Peyer's patch (tissue), 4 donors: ENCODE measurements at regions not wholly inside any gene's neighbourhood (a gene's known extent, or its start where the extent isn't known, plus 50 kb on each side); places are given as distances from the start of the nearest gene placed in this dataset.

Experiments
- POLR2A ChIP-seq, 2 donors: fragments of 450-650 bp; IDR thresholded peaks; one replicate each; pipeline ENCODE4 v1.5.1; 2017; ENCODE audit warnings: antibody characterized with exemption in 2 of 2, mild to moderate bottlenecking in 2 of 2, moderate library complexity in 2 of 2
- TF ChIP-seq, protein P1 (sequence below), 6 experiments: fragments of 450-650 bp in 4 of 6; fragments of 200-600 bp in 2 of 6; sonication (generic) in 1 of 6; IDR thresholded peaks; one replicate each; pipeline ENCODE4 v1.5.1; 2017 to 2019; ENCODE audit warnings: antibody characterized with exemption in 6 of 6, mild to moderate bottlenecking in 3 of 6, moderate library complexity in 1 of 6

DNA sequence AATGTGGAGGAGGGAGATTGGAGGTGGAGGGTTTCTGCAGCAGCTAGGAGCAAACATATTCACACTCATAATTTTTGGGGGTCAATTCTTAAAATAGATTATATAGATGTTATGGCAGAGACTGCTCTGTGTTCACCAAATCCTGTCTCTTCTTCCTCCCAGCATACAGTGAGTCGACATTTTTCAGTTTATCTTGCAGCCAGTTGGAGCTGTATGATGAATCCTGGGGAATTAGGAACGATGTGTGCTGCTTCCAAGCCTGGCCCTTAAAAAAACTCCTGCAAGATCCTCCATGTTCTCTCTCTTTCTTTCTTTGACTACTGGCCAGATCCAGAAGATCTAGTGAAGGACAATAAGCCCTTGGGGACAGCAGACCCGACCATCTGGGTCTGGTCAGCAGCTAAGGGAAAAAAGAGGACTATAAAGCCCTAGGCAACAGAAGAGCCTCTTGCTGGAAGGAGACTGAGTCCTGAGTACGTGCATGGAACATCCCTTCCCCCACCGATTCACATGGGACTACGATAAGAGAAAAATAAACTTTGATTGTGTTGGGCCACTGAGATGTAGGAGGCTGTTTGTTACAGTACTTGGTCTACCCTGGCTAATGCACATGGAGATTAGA lies 55.8 kb upstream of the POMP start:
- TF ChIP-seq, protein P1, sequence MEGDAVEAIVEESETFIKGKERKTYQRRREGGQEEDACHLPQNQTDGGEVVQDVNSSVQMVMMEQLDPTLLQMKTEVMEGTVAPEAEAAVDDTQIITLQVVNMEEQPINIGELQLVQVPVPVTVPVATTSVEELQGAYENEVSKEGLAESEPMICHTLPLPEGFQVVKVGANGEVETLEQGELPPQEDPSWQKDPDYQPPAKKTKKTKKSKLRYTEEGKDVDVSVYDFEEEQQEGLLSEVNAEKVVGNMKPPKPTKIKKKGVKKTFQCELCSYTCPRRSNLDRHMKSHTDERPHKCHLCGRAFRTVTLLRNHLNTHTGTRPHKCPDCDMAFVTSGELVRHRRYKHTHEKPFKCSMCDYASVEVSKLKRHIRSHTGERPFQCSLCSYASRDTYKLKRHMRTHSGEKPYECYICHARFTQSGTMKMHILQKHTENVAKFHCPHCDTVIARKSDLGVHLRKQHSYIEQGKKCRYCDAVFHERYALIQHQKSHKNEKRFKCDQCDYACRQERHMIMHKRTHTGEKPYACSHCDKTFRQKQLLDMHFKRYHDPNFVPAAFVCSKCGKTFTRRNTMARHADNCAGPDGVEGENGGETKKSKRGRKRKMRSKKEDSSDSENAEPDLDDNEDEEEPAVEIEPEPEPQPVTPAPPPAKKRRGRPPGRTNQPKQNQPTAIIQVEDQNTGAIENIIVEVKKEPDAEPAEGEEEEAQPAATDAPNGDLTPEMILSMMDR (IDR thresholded peaks at IDR 0.05): no peak
- no peak for TF ChIP-seq POLR2A (IDR thresholded peaks at IDR 0.05)
